Psoas muscle (tissue), 7 donors: ENCODE measurements at regions not wholly inside any gene's neighbourhood (a gene's known extent, or its start where the extent isn't known, plus 50 kb on each side); places are given as distances from the start of the nearest gene placed in this dataset.

ENCODE experiments used
- ATAC-seq, 4 donors: fragments of 200-7000 bp; cut with Tn5 transposase; one replicate each; pipeline ENCODE4 v1.9.1; 2020; ENCODE audit warnings: moderate library complexity in 3 of 4, mild to moderate bottlenecking in 2 of 4
- DNase-seq, 2 donors: peaks; one replicate each; pipeline ENCODE4 v3.0.0-alpha.2; 2020
- H3K27ac ChIP-seq: fragments of 200-600 bp; one replicate; pipeline ENCODE4 v1.8.0; 2022
- H3K27me3 ChIP-seq, 3 donors: fragments of 200-600 bp in 1 of 3; one replicate each; pipeline versions ENCODE4 v1.6.1 to v1.8.0; 2013 to 2022; ENCODE audit warnings: low read length in 2 of 3, mild to moderate bottlenecking in 2 of 3, moderate library complexity in 1 of 3; ENCODE audit not compliant: insufficient read depth in 3 of 3
- H3K36me3 ChIP-seq, 2 donors: fragments of 200-600 bp in 1 of 2; one replicate each; pipeline versions ENCODE4 v1.6.1 to v1.8.0; 2013 to 2022; ENCODE audit warnings: low read depth in 1 of 2, mild to moderate bottlenecking in 1 of 2, moderate library complexity in 1 of 2; ENCODE audit not compliant: insufficient read depth in 1 of 2
- H3K4me1 ChIP-seq: fragments of 200-600 bp; one replicate; pipeline ENCODE4 v1.8.0; 2022
- H3K4me3 ChIP-seq: fragments of 200-600 bp; one replicate; pipeline ENCODE4 v1.8.0; 2022; ENCODE audit warnings: mild to moderate bottlenecking
- H3K9me3 ChIP-seq: fragments of 200-600 bp; one replicate; pipeline ENCODE4 v1.8.0; 2022
- WGBS, 3 donors: extraction: QIAGEN DNeasy Blood & Tissue Kit; methylation state at CpG; one replicate each; pipeline versions ENCODE4 v1.1.6 to v1.1.7; 2013; 5-methylcytosine and 5-hydroxymethylcytosine counted together
- intact Hi-C, 2 donors: fragments of 100-400 bp; cut with DNase I; formaldehyde crosslinking; loops; one replicate each; pipeline versions ENCODE4 v1.11.0 to v1.14.2; 2022
- TF ChIP-seq, protein P1 (sequence below): fragments of 200-600 bp; IDR thresholded peaks from one replicate; pipeline ENCODE4 v1.8.0; 2022; ENCODE audit warnings: antibody characterized with exemption
- donor health status: healthy with polysubstance abuse.
- donor health status: DM: no; HTN: no; CAD: no; lungs with moderate emphysema.
- donor health status: Bipolar disorder and iron deficiency.
- donor health status: healthy.
- donor health status: DM: yes; HTN: yes; CAD: no.
- donor health status: DM: no; HTN: no; CAD: no.
- donor health status: DM: yes; HTN: yes; CAD: no.

DNA sequence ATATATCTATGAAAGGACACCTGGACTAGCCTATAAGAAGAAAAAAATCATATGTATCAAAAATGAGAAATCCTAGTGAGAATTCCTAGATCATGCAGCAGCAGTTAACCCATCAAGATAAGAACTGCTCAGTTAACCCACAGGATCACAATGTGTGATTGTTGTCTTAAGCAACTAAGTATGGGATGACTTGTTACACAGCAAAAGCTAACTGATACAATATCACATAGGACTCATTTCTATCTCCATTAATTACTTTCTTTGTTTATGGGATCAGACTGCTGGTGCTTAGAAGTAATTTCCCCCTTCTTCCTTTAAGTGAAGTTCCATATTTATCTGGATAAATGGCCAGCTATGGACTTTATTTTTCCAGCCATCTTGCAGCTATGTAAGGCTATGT, 280.8 kb upstream of the MARCKS start:
- H3K36me3 ChIP-seq: no peaks in the 10 kb centered on the region
- ATAC-seq: no peak
- H3K9me3 ChIP-seq: no peaks in the 10 kb centered on the region
- DNase-seq: no peak
- no peaks in the 10 kb centered on the region for H3K27me3 ChIP-seq
- TF ChIP-seq, protein P1, sequence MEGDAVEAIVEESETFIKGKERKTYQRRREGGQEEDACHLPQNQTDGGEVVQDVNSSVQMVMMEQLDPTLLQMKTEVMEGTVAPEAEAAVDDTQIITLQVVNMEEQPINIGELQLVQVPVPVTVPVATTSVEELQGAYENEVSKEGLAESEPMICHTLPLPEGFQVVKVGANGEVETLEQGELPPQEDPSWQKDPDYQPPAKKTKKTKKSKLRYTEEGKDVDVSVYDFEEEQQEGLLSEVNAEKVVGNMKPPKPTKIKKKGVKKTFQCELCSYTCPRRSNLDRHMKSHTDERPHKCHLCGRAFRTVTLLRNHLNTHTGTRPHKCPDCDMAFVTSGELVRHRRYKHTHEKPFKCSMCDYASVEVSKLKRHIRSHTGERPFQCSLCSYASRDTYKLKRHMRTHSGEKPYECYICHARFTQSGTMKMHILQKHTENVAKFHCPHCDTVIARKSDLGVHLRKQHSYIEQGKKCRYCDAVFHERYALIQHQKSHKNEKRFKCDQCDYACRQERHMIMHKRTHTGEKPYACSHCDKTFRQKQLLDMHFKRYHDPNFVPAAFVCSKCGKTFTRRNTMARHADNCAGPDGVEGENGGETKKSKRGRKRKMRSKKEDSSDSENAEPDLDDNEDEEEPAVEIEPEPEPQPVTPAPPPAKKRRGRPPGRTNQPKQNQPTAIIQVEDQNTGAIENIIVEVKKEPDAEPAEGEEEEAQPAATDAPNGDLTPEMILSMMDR: no peak
- intact Hi-C loops: no loop called here
- no peak overlapping the region for H3K4me3 ChIP-seq
- no peak overlapping the region for H3K27ac ChIP-seq
- no peaks in the 10 kb centered on the region for H3K4me1 ChIP-seq

DNA sequence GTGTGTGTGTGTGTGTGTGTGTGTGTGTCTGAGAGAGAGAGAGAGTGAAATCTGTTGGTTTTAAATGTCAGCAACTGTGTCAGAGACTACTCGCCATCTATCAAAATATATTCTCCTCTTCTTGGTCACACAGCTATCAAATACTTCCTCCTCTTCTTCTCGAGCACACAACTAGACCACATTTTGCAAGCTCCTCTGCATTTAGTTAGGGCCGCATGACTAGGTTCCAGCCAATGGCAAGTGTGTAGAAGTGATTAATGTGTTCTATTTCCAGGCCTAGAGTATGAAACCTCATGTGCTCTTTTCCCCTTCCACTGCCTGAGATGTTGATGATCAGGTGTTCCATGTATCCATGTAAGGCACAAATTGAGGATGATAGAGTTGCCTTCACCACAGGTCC, 278.5 kb upstream of the MARCKS start:
- DNase-seq: no peak
- TF ChIP-seq, protein P1: no peak
- H3K9me3 ChIP-seq: no peaks in the 10 kb centered on the region
- H3K27me3 ChIP-seq: no peaks in the 10 kb centered on the region
- WGBS, 3 donors: 92 to 97% (median 92%) methylated on average over 3 of the region's 3 CpGs
- H3K36me3 ChIP-seq: no peaks in the 10 kb centered on the region
- H3K4me1 ChIP-seq: no peaks in the 10 kb centered on the region
- intact Hi-C loops: no loop called here
- no peak for ATAC-seq
- no peak overlapping the region for H3K27ac ChIP-seq
- no peak overlapping the region for H3K4me3 ChIP-seq

DNA sequence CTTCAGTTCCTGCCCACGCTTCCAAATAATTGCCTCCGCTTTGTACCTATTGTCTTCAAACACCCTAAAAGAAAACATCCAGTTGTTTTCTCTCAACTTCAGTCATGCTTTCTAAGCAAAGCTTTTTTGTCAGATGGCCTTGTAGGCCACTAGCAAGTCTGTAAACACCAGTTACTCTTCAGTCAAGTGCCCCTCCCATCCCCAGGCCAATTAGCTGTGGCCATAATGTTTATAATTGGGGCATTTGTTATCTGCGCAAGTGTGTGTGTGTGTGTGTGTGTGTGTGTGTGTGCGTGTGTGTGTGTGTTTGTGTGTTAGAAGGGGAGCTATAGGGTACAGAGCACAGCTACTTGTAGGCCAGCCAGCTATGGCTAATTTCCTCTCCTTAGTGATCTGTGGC, 272.4 kb upstream of the MARCKS start:
- ATAC-seq (no peak), DNase-seq (no peak)
- Histone ChIP-seq H3K9me3 (no peaks in the 10 kb centered on the region), H3K27ac (no peak overlapping the region), H3K27me3 (no peaks in the 10 kb centered on the region), H3K4me3 (no peak overlapping the region), H3K4me1 (no peaks in the 10 kb centered on the region), H3K36me3 (no peaks in the 10 kb centered on the region)
- whole genome bisulfite sequencing, 3 donors: 96 to 99% (median 96%) methylated on average over 4 of the region's 4 CpGs
- TF ChIP-seq, protein P1: no peak
- intact Hi-C loops: no loop called here

DNA sequence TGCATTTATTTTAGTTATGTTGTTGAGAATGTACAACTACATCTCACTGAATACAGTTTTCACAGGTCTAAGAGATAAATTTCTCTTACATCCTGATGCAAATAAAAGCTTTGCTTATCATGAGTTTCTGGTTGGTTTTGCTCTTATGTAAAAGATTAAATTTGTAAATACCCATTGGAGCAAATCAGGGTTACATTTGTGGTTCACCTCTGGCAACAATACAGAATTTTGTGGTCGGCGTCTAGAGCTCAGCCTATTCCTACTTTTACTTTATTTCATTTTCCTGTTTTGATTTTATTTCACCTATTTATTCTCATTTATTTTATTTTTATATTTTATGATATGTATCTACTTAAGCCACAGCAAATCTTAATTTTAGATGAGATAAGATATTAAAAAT, 271.9 kb upstream of the MARCKS start:
- 91 to 94% (median 92%) methylated on average over 2 of the region's 2 CpGs for WGBS, 3 donors
- Histone ChIP-seq H3K9me3 (no peaks in the 10 kb centered on the region), H3K4me1 (no peaks in the 10 kb centered on the region), H3K27me3 (no peaks in the 10 kb centered on the region), H3K4me3 (no peak overlapping the region), H3K36me3 (no peaks in the 10 kb centered on the region), H3K27ac (no peak overlapping the region)
- DNase-seq: no peak
- ATAC-seq: no peak
- intact Hi-C loops: no loop called here
- TF ChIP-seq, protein P1: no peak

DNA sequence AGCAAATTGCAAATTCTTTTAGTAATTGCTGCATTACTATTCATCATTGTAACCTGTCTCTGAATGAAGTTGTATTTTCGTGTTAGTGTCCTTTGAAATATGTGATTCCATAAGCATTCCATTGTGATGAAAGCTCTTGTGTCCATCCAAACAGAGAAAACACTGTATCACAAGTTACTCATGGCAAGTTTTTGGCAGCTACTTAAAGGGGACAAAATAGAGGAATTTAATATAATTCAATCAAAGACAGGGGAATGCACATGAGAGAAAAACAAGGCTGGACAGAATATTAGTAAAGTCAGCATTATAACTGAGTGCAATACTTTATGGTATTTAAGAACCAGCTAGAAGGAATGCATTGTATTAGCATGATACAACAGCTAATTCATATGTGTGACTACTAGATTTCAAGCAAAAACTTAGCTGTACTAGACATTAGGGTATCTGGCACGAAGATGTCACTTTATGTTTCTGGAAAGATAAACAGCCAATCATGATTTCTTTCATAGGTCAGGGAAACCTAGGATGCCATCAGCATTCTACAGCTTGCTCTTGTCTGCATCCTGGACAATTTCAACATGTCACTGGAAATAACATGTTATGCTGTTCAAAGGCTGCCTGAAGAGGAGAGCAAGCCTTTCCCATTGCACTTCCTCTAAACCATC, 270.6 kb upstream of the MARCKS start:
- no peak overlapping the region for H3K27ac ChIP-seq
- DNase-seq (no peak), ATAC-seq (no peak)
- TF ChIP-seq, protein P1: no peak
- no peak overlapping the region for H3K4me3 ChIP-seq
- H3K27me3 ChIP-seq: no peaks in the 10 kb centered on the region
- H3K9me3 ChIP-seq: no peaks in the 10 kb centered on the region
- no peaks in the 10 kb centered on the region for H3K4me1 ChIP-seq
- WGBS, 3 donors: 72 to 81% (median 79%) methylated on average over 2 of the region's 2 CpGs
- intact Hi-C loops: no loop called here
- H3K36me3 ChIP-seq: no peaks in the 10 kb centered on the region
